ENCODE measurements at regions not wholly inside any gene's neighbourhood (a gene's known extent, or its start where the extent isn't known, plus 50 kb on each side); places are given as distances from the start of the nearest gene placed in this dataset.

DNA sequence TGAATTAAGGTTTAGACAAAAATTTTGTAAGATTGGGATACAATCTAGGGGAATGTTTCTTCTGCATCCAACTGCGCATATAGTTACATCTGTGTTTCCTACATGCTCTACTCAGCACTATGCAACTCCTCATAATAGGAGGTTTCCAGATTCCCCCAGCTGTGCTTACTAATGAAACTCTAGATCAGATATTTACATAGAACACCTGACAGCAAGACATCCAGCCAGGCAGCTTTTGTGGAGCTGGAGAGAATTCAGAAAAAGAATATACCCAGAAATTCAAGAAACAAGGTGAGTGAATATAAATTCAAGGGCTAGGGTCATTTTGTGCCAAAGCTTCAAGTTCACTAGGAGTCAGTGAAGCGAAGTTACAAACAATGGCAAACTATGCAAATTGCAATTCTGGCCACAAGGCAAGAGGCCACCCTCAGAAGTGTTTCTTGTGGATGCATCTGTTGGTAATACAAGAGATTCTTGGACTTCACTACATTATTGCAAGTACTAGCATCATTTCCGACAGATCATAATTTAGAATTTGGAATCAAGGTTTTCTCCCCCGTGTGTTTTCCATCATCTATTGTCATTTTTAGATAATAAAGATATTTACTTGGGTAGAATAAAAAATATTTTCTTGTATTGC, 341.2 kb upstream of the NAV3 start:
- Histone ChIP-seq H3K36me3 (ENCODE audit: control insufficient read depth, insufficient read depth, low read length) (no peaks in the 10 kb centered on the region), H3K4me3 (ENCODE audit: insufficient read depth, low read depth, low read length) (no peak overlapping the region), H3K4ac (ENCODE audit: low read depth, low read length) (no peak overlapping the region), H2AK5ac (ENCODE audit: low read depth, low read length) (no peak overlapping the region), H3K4me1 (ENCODE audit: control insufficient read depth, insufficient read depth, low read length) (no peaks in the 10 kb centered on the region), H2AK9ac (replicated peaks; ENCODE audit: low read depth, low read length, poor library complexity) (no peak overlapping the region), H3K23ac (ENCODE audit: low read depth, low read length) (no peak overlapping the region), H3K9me1 (ENCODE audit: insufficient read depth, low read length) (no peaks in the 10 kb centered on the region), H2BK120ac (ENCODE audit: low read depth, low read length) (no peak overlapping the region), H2BK20ac (ENCODE audit: low read depth, low read length) (no peak overlapping the region), H2BK15ac (ENCODE audit: low read depth, low read length) (no peak overlapping the region), H3K18ac (ENCODE audit: low read depth, low read length) (no peak overlapping the region), H3K9me3 (ENCODE audit: control insufficient read depth, insufficient read depth, low read length) (no peaks in the 10 kb centered on the region), H2BK5ac (ENCODE audit: low read depth, low read length, poor library complexity, severe bottlenecking) (no peak overlapping the region), H4K8ac (ENCODE audit: low read depth in 2 of 2, low read length in 2 of 2) (no peak overlapping the region), H2AFZ (replicated peaks; ENCODE audit: low read length, poor library complexity) (no peak overlapping the region), H3K79me1 (ENCODE audit: low read depth in 1 of 2, low read length in 2 of 2) (no peaks in the 10 kb centered on the region), H4K5ac (ENCODE audit: low read depth, low read length) (no peak overlapping the region), H4K91ac (ENCODE audit: insufficient read depth, low read depth, low read length) (no peak overlapping the region), H3K4me2 (ENCODE audit: low read depth, low read length) (no peak overlapping the region), H3K27me3 (ENCODE audit: control insufficient read depth, insufficient read depth, low read length) (no peaks in the 10 kb centered on the region; the same call in 1 of the 2 replicates), H4K20me1 (ENCODE audit: insufficient read depth, low read length) (no peaks in the 10 kb centered on the region), H3K27ac (ENCODE audit: insufficient read depth, low read length) (no peak overlapping the region), H3K9ac (ENCODE audit: low read depth, low read length) (no peak overlapping the region), H3K56ac (ENCODE audit: extremely low read depth, insufficient read depth, low read length) (no peak overlapping the region), H3K14ac (replicated peaks; ENCODE audit: low read depth, low read length) (no peak overlapping the region)
- ATAC-seq (ENCODE audit: low read depth) (no peak), DNase-seq (no peak)
- in situ Hi-C loops (cut with MboI; ENCODE audit: low sequenced_read_pairs) = no loop called here
- ChIA-PET POLR2A (ENCODE audit: unreplicated experiment) (no interaction called here), CTCF (no interaction called here)
- WGBS, 2 experiments (ENCODE audit: extremely low coverage in 2 of 2, insufficient read length in 1 of 2) = no CpG with 5 or more reads among the region's 4 CpGs
- BruUV-seq (replicated peaks) = no TSS peak
- dilution Hi-C loops (cut with HindIII; ENCODE audit: low sequenced_read_pairs, unreplicated experiment) = no loop called here
- intact Hi-C loops (cut with micrococcal nuclease) = no loop called here
- TF ChIP-seq BHLHE40 (IDR thresholded peaks at IDR 0.05; ENCODE audit: low read depth, low read length) (no peak), MXI1 (IDR thresholded peaks at IDR 0.05; ENCODE audit: borderline replicate concordance, low read depth, low read length) (no peak), POLR2A (IDR thresholded peaks at IDR 0.05; ENCODE audit: low read depth, low read length) (no peak), FOS (IDR thresholded peaks at IDR 0.05; ENCODE audit: low read depth, low read length) (no peak), RFX5 (IDR thresholded peaks at IDR 0.05; ENCODE audit: low read depth, low read length) (no peak)

All from IMR-90 (cell line).